GM23338 (cell line): ENCODE measurements at regions not wholly inside any gene's neighbourhood (a gene's known extent, or its start where the extent isn't known, plus 50 kb on each side); places are given as distances from the start of the nearest gene placed in this dataset.

ENCODE experiments used
- ATAC-seq: fragments of 200-7000 bp; cut with Tn5 transposase; 3 replicates; pipeline ENCODE4 v1.9.1; 2020
- DNase-seq: peaks from one replicate; pipeline ENCODE4 v3.0.0-alpha.2; 2015; ENCODE audit warnings: low spot score
- H2AFZ ChIP-seq: fragments of 200-600 bp; sonication (generic); 2 replicates; pipeline ENCODE4 v1.8.0; 2016; ENCODE audit warnings: antibody characterized with exemption, mild to moderate bottlenecking, moderate library complexity
- H3F3A ChIP-seq: fragments of 200-600 bp; sonication (generic); replicated peaks from 2 replicates; pipeline ENCODE4 v1.8.0; 2017; ENCODE audit warnings: antibody characterized with exemption, mixed run types, low read depth
- H3K27ac ChIP-seq: fragments of 200-600 bp; sonication (generic); 2 replicates; pipeline ENCODE4 v1.6.1; 2016; ENCODE audit warnings: low read depth
- H3K27me3 ChIP-seq: fragments of 200-600 bp; sonication (generic); 2 replicates; pipeline ENCODE4 v1.8.0; 2016; ENCODE audit warnings: mild to moderate bottlenecking, mixed run types, moderate library complexity; ENCODE audit not compliant: insufficient read depth
- H3K36me3 ChIP-seq: fragments of 200-600 bp; sonication (generic); 2 replicates; pipeline ENCODE4 v1.8.0; 2016; ENCODE audit warnings: mild to moderate bottlenecking; ENCODE audit not compliant: insufficient read depth
- H3K4me1 ChIP-seq: fragments of 200-600 bp; sonication (generic); 2 replicates; pipeline ENCODE4 v1.8.0; 2016; ENCODE audit warnings: mild to moderate bottlenecking, moderate library complexity; ENCODE audit not compliant: insufficient read depth
- H3K4me2 ChIP-seq: fragments of 200-600 bp; sonication (generic); 2 replicates; pipeline ENCODE4 v1.7.1; 2017; ENCODE audit warnings: mixed run types
- H3K4me3 ChIP-seq: fragments of 200-600 bp; sonication (generic); 2 replicates; pipeline ENCODE4 v1.6.1; 2016; ENCODE audit warnings: mixed run types
- H3K79me2 ChIP-seq: fragments of 200-600 bp; sonication (generic); replicated peaks from 2 replicates; pipeline ENCODE4 v1.8.0; 2017; ENCODE audit warnings: mild to moderate bottlenecking; ENCODE audit not compliant: insufficient read depth
- H3K9me2 ChIP-seq: fragments of 200-600 bp; sonication (generic); 2 replicates; pipeline ENCODE4 v1.8.0; 2017; ENCODE audit not compliant: insufficient read depth
- H4K20me1 ChIP-seq: fragments of 200-600 bp; sonication (generic); replicated peaks from 2 replicates; pipeline ENCODE4 v1.8.0; 2017; ENCODE audit warnings: mild to moderate bottlenecking; ENCODE audit not compliant: insufficient read depth
- H3K27ac Mint-ChIP-seq: 2 replicates; pipeline ENCODE4 v1.8.0; 2020; ENCODE audit warnings: inconsistent platforms, mild to moderate bottlenecking, moderate library complexity, mixed read lengths
- H3K27me3 Mint-ChIP-seq: 3 replicates; pipeline ENCODE4 v1.8.0; 2022; ENCODE audit warnings: low read depth, mild to moderate bottlenecking, moderate library complexity, mixed read lengths, inconsistent platforms; ENCODE audit not compliant: insufficient read depth, poor library complexity
- H3K36me3 Mint-ChIP-seq: 3 replicates; pipeline ENCODE4 v1.8.0; 2021; ENCODE audit warnings: low read depth, mild to moderate bottlenecking, inconsistent platforms, moderate library complexity, mixed read lengths
- H3K4me1 Mint-ChIP-seq: 3 replicates; pipeline ENCODE4 v1.8.0; 2020; ENCODE audit warnings: mild to moderate bottlenecking, inconsistent platforms, mixed read lengths
- H3K4me3 Mint-ChIP-seq: 3 replicates; pipeline ENCODE4 v1.8.0; 2021; ENCODE audit warnings: moderate library complexity, mild to moderate bottlenecking, inconsistent platforms, mixed read lengths
- H3K9me3 Mint-ChIP-seq: 3 replicates; pipeline ENCODE4 v1.8.0; 2020; ENCODE audit warnings: moderate library complexity, mild to moderate bottlenecking, inconsistent platforms, mixed read lengths
- CREB1 ChIP-seq: fragments of 250-450 bp; sonication (Bioruptor Pico); IDR thresholded peaks from 2 replicates; pipeline ENCODE4 v1.5.0; 2020; ENCODE audit warnings: low read depth, mild to moderate bottlenecking, moderate library complexity
- CTCF ChIP-seq, 2 experiments: fragments of 200-600 bp in 1 of 2; sonication (generic) in 1 of 2; conservative IDR thresholded peaks; 2 replicates each; pipeline versions ENCODE4 v1.5.1 to v1.6.1; 2016 to 2017; ENCODE audit warnings: antibody characterized with exemption in 2 of 2, low read depth in 2 of 2, mild to moderate bottlenecking in 2 of 2, moderate library complexity in 1 of 2
- ETS1 ChIP-seq: IDR thresholded peaks from 2 replicates; pipeline ENCODE4 v1.6.1; 2016; ENCODE audit warnings: antibody characterized with exemption
- EZH2 ChIP-seq: fragments of 200-600 bp; sonication (generic); IDR thresholded peaks from one replicate; pipeline ENCODE4 v1.8.0; 2017; ENCODE audit warnings: antibody characterized with exemption, mild to moderate bottlenecking, low read depth; ENCODE audit not compliant: unreplicated experiment
- EZH2phosphoT487 ChIP-seq: fragments of 200-600 bp; sonication (generic); IDR thresholded peaks from one replicate; pipeline ENCODE4 v1.8.1; 2018; ENCODE audit warnings: antibody characterized with exemption; ENCODE audit not compliant: unreplicated experiment
- JUNB ChIP-seq: IDR thresholded peaks from one replicate; pipeline ENCODE4 v1.6.1; 2016; ENCODE audit warnings: antibody characterized with exemption; ENCODE audit not compliant: unreplicated experiment
- NANOG ChIP-seq: IDR thresholded peaks from 2 replicates; pipeline ENCODE4 v1.6.1; 2016; ENCODE audit warnings: antibody characterized with exemption, borderline replicate concordance
- POLR2AphosphoS5 ChIP-seq: IDR thresholded peaks from 2 replicates; pipeline ENCODE4 v1.6.1; 2016; ENCODE audit warnings: antibody characterized with exemption, low read depth
- REST ChIP-seq: IDR thresholded peaks from one replicate; pipeline ENCODE4 v1.6.1; 2018; ENCODE audit warnings: antibody characterized with exemption; ENCODE audit not compliant: unreplicated experiment
- STAT1 ChIP-seq: IDR thresholded peaks from one replicate; pipeline ENCODE4 v1.6.1; 2016; ENCODE audit warnings: antibody characterized with exemption; ENCODE audit not compliant: unreplicated experiment
- ZNF114 ChIP-seq: fragments of 250-450 bp; sonication (Bioruptor Pico); IDR thresholded peaks from 2 replicates; pipeline ENCODE4 v1.5.0; 2020; ENCODE audit warnings: mild to moderate bottlenecking, moderate library complexity
- ZNF331 ChIP-seq: fragments of 250-450 bp; sonication (Bioruptor Pico); IDR thresholded peaks from 2 replicates; pipeline ENCODE4 v1.5.0; 2020; ENCODE audit warnings: low read depth, mild to moderate bottlenecking, moderate library complexity
- ZNF462 ChIP-seq: fragments of 250-450 bp; sonication (Bioruptor Pico); IDR thresholded peaks from 2 replicates; pipeline ENCODE4 v1.5.0; 2020; ENCODE audit warnings: mild to moderate bottlenecking, moderate library complexity

- Histone ChIP-seq H3K79me2 (no peaks in the 10 kb centered on the region), H3K36me3 (no peaks in the 10 kb centered on the region), H3F3A (no peaks in the 10 kb centered on the region), H4K20me1 (no peaks in the 10 kb centered on the region), H3K4me1 (no peaks in the 10 kb centered on the region), H3K4me3 (no peak overlapping the region), H3K27ac (no peak overlapping the region), H3K9me2 (peaks cover 7% of the 10 kb centered on the region; the same call in 1 of the 2 replicates), H2AFZ (0 out of 2 replicates have a peak overlapping the region, but pooled peaks have one; percentile 14), H3K27me3 (no peaks in the 10 kb centered on the region), H3K4me2 (no peak overlapping the region)
- Mint-ChIP-seq H3K27me3 (peaks cover 13% of the 10 kb centered on the region), H3K27ac (no peak overlapping the region), H3K36me3 (no peaks in the 10 kb centered on the region), H3K9me3 (no peaks in the 10 kb centered on the region), H3K4me3 (no peak overlapping the region), H3K4me1 (peaks cover 10% of the 10 kb centered on the region)
- TF ChIP-seq ZNF331 (CRISPR knock-in tag), result no peak
- TF ChIP-seq CTCF (conservative IDR thresholded peaks at IDR 0.05; ENCODE audit: low read depth in 2 of 2), result no peak
- TF ChIP-seq CREB1 (CRISPR knock-in tag), result no peak
- TF ChIP-seq ZNF114 (CRISPR knock-in tag), result no peak
- no peak for TF ChIP-seq REST
- TF ChIP-seq ETS1, result no peak
- no peak for TF ChIP-seq EZH2phosphoT487
- TF ChIP-seq ZNF462, result no peak
- no peak for TF ChIP-seq POLR2AphosphoS5
- no peak for TF ChIP-seq EZH2
- no peak for TF ChIP-seq NANOG
- no peak for TF ChIP-seq JUNB
- no peak for TF ChIP-seq STAT1
- ATAC-seq, result no peak
- DNase-seq, result no peak
Measured at GRCh38 chr5:62083661-62084060, 222.3 kb upstream of the KIF2A start.
